HG03378 (cell line): ENCODE measurements at regions not wholly inside any gene's neighbourhood (a gene's known extent, or its start where the extent isn't known, plus 50 kb on each side); places are given as distances from the start of the nearest gene placed in this dataset.
"Not testable (repeated sequence)": the region's sequence is repeated elsewhere in the genome, so short reads cannot be mapped to it uniquely, and the experiment has no call there.

ENCODE experiments used
- ATAC-seq: cut with Tn5 transposase; IDR thresholded peaks from one replicate; pipeline ENCODE4 v1.9.1; 2021; ENCODE audit warnings: mild to moderate bottlenecking, moderate library complexity; ENCODE audit not compliant: unreplicated experiment

DNA sequence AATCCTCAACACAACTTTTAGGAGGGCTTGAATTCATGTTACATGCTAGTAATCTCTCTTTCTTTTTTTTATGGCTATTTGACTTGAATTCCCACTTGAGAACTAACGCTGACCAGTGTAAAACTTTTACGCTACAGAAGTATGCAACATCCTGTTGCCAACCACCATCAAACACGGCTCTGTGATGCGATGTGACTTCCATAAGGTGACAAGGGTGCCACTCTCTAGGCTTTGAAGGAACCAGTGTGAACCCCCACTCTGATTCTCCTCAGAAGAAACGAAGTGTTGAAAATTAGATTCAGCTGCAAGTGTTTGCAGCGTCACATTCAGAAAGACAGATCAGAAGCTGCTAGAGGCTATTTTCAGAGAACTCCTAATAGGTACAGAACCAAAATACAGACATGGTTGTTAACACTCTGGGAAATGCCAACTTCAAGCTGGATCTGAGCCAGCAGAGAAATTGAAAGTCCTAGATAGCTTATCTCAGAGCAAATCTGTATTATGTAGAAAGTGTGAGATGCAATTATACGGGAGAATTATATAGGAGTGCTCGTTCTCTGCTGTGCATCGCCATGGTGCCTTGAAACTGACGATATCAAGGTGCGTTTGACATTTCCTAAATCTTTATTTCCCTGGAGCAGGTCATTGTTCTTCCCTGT, 271.2 kb downstream of the LPIN1 start:
- ATAC-seq = no peak

DNA sequence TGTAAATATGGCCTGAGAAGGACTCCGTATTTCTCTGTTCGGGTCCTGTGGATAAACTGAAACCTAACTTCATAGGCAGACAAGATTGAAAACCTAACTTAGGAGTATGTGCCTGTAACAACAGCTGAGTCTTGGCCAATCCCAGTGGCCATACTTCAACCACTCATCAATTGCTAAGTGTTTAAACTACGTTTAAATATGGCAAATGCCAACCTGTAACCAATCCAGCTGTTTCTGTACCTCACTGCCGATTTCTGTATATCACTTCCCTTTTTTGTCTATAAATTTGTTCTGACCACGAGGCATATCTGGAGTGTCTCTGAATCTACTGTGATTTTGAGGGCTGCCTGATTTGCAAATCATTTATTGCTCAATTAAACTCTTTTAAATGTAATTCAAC, 272.3 kb downstream of the LPIN1 start:
- ATAC-seq = not testable (repeated sequence)

DNA sequence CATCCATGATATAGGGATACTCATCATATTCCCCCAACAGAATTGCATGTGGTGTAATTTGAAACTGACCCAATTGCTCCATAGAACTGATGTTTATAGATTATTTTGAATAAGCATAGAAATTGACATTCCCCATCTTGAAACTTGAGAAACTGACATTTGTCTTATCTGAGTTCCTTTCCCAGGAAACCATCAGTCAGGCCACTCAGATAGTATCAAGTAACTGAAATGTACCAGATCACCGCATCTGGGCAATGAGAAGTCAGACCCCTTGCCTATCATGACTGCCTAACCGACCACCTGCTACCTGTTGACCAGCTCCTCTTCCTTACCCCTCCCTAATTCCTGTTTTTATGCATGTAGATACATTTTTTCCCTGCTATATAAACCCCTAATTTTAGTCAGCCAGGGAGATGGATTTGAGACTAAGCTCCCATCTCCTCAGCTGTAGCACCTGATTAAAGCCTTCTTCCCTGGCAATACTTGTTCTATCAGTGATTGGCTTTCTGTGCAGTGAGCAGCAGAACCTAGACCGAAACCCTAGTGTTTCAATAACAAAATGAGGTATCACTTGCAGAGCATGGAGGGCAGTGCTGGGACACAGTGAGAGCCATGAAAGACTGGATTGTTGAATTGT, 274.5 kb downstream of the LPIN1 start:
- no peak for ATAC-seq

DNA sequence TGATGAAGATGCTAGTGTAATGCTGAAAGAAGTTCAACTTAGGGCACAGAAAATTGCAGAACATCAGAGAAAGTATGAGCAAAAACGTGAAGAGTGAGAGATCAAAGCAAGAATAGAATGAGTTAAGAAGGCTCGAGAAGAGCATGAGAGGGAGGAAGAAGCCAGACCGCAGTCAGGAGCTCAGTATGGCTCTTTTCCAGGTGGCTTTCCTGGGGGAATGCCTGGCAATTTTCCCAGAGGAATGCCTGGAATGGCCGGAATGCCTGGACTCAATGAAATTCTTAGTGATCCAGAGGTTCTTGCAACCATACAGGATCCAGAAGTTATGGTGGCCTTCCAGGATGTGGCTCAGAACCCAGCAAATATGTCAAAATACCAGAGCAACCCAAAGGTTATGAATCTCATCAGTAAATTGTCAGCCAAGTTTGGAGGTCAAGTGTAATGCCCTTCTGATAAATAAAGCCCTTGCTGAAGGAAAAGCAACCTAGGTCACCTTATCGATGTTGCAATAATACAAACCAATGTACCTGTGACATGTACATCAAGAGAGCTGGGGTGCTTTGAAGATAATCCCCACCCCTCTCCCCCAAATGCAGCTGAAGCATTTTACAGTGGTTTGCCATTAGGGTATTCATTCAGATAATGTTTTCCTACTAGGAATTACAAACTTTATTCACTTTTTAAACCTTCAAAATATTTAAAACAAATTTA, 277.9 kb downstream of the LPIN1 start:
- ATAC-seq = not testable (repeated sequence)

GRCh38 chr2:12027136-12027535, 280.7 kb downstream of the LPIN1 start:
- ATAC-seq = no peak

GRCh38 chr2:12031866-12032265, 285.4 kb downstream of the LPIN1 start:
- no peak for ATAC-seq

DNA sequence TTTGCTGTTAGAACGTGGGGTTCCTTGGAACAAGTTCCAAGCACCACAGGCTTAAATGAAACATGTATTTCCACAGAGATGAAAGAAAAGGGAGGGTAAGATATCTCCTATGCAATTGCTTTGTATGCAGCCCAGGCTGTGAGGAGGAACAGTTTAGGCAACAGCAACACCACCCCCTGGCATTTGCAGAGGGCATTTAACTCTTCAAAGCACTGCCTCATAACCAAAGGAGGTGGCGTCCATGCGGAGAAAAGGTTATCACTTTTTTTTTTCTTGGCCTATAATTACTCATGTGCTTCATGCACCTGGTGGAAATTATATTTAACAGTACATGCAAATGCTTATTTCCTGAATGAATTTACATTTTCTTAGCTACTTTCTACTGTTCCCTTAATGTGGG, 286.0 kb downstream of the LPIN1 start:
- peak; percentile 88 for ATAC-seq

- no peak for ATAC-seq
These were observed 286.5 kb downstream of the LPIN1 start for GRCh38 chr2:12032975-12033374.

GRCh38 chr2:12033494-12033893, 287.1 kb downstream of the LPIN1 start:
- ATAC-seq = no peak

GRCh38 chr2:12034382-12034781, 287.9 kb downstream of the LPIN1 start:
- ATAC-seq = no peak

DNA sequence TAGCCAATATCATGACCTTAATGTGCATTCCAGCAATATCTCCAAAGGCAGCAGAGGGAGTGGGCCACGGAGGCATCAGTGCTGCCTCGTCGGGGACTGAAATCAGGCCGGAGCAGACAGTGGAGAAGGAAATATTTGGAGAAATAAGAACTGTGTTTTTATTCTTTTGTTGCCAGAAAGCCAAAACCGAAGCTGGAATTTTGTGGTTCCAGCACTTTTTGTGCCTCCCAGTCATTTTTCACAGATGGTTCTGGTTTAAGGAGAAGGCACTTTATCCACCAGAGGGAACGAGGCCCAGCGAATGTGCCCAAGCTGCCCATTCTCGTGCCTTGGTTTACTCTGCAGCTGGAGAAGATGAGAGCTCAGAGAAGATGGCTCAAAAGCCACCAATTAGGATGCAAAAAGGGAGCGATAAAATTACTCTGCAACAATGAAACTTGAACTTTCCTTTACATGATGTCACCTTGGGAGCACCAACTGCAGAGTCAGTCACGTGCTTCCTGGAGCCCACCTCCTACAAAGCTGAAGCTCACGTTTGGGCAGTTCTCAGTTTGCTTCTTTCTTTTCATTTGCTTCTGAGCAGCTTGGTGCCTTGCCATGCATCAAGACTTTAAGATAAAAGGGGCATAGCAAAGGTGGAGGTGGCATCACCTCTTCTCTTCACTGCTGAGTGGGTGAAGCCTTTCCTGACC, 288.7 kb downstream of the LPIN1 start:
- no peak for ATAC-seq

- no peak for ATAC-seq
These were observed 289.7 kb downstream of the LPIN1 start for GRCh38 chr2:12035956-12036639.

- ATAC-seq = no peak
These were observed 290.2 kb downstream of the LPIN1 start for GRCh38 chr2:12036640-12036983.

GRCh38 chr2:12037301-12037700, 290.9 kb downstream of the LPIN1 start:
- no peak for ATAC-seq

DNA sequence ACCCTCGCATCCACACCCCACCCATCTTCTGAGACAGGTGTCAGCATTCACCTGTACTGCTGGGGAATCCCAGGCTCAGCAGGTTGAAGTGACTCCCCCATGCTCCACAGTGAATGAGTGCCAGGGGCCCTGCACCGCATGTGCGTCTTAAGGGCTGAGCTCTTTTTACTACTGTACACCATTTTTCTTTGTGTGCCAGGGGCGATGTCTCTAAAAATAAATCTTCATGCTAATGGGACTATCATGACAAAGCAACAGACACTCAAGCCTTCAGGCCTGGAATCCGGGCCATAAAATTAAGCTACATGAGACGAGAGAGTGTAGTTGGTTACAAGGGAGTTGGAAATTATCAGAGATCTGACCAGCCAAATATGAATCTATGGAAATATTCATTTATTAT, 294.8 kb downstream of the LPIN1 start:
- no peak for ATAC-seq

DNA sequence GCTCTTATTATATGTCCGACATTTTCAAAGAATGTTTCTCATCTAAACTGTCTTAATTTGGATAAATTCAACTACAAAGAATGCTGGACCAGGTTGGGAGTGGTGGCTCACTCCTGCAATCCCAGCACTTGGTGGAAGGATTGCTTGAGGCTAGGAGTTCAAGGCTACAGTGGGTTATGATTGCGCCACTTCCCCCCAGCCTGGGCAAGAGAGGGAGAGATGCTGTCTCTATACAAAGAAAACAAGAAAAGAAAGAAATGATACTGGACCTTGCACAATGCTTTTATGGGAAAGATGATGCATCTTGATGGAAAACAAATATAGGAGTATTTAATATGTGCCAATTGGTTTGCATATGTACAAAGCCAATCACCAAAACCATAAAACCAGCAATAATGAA, 296.7 kb downstream of the LPIN1 start:
- ATAC-seq = no peak

DNA sequence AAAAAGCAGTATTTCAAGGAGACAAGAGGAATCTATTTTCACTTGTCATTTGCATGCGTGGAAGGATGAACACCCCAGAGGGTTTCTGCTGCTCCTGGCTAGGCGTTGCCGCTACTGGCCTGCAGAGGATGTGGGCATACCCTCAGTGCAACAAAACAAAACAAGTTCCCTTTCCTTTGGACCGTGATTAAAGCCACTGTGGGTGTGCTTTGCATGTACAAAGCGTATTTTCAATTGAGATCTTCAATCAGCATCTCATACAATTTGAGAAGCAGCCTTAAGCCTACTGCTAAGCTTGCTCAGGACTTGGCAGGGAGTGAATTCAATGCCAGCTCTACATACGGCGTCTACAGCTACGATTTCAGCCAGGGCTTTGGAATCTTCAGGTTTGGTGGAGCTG, 298.4 kb downstream of the LPIN1 start:
- peak; percentile 66 for ATAC-seq

DNA sequence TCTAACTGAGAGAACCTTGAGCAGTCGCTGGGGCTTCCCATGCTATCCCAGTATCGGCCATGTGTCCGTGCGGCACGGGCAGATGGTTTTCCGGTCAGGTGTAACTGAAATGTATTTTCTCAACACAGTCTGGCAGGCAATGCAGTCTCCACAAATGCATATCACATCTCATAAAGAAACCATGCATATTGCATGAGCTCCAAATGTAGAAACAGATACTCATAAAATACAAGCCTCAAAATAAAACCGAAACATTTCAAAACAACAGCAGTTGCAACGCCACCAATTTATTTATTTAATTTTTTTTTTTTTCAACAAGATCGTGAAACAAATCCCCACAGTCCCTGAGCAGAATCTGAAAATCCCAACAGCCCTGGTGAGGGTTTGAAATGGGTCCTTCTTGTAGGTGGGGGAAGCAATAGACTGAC, 299.4 kb downstream of the LPIN1 start:
- peak; percentile 43 for ATAC-seq

GRCh38 chr2:12046641-12047040, 300.2 kb downstream of the LPIN1 start:
- no peak for ATAC-seq

DNA sequence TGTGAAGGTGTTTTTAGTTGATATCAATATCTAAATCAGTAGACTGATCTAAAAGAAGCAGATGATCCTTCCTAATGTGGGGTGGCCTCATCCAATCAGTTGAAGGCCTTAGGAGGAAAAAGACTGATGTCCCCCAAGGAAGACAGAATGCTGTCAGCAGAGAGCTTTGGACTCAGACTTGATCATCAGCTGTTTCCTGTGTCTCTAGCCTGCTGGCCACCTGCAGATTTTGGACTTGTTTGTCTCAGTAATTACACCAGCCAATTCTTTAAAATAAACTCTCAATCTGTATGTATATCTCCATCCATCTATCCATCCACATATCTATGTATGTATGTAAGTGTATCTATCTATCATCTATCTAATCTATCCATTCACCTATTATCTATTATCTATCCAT, 301.3 kb downstream of the LPIN1 start:
- ATAC-seq = no peak

DNA sequence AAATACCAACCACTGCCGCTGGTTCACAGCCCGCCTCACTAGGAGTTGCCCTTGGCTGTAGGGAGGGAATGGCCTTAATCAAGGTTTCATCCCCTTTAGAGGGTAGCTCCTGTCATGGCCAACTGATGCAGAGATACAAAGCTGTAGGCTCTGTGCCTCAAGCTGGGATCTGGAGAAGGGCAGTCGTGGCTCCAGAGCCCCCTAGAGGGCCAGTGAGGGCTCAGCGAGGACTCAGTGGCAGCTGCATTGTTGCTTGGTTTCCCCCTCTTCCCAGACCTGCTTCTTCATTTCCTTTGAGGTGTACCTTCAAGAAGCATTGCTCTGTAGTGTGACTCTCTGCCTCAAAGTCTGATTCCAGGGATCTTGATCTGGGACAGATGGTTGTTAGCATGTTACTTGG, 302.1 kb downstream of the LPIN1 start:
- no peak for ATAC-seq
